Activated T-cell treated with anti-CD3 and anti-CD28 coated beads for 1 hour (primary cell): ENCODE measurements at regions not wholly inside any gene's neighbourhood (a gene's known extent, or its start where the extent isn't known, plus 50 kb on each side); places are given as distances from the start of the nearest gene placed in this dataset.
"Not testable (repeated sequence)": the region's sequence is repeated elsewhere in the genome, so short reads cannot be mapped to it uniquely, and the experiment has no call there.

Experiments
- DNase-seq: peaks from one replicate; pipeline ENCODE4 v3.0.0-alpha.2; 2020; ENCODE audit warnings: low read depth

DNA sequence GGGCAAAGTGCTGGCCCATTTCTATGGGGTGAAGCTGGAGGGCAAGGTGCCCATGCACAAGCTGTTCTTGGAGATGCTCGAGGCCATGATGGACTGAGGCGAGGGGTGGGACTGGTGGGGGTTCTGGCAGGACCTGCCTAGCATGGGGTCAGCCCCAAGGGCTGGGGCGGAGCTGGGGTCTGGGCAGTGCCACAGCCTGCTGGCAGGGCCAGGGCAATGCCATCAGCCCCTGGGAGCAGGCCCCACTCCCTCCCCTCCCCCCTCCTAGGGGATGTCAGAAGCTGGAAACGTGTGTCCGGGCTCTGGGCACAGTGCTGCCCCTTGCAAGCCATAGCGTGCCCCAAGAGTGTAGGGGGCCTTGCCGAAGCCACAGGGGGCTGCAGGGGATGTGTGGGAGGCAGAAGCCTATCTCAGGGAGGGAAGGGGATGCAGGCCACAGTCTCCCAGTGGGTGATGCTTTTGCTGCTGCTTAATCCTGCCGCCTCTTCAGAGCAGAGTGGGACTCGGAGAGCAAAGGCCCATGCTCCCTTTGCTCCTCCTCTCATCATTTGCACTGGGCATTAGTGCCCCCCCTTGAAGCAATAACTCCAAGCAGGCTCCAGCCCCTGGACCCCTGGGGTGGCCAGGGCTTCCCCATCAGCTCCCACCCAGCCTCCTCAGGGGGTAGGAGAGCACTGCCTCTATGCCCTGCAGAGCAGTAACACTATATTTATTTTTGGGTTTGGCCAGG, 85.2 kb downstream of the MRPL57 start:
- not testable (repeated sequence) for DNase-seq

DNA sequence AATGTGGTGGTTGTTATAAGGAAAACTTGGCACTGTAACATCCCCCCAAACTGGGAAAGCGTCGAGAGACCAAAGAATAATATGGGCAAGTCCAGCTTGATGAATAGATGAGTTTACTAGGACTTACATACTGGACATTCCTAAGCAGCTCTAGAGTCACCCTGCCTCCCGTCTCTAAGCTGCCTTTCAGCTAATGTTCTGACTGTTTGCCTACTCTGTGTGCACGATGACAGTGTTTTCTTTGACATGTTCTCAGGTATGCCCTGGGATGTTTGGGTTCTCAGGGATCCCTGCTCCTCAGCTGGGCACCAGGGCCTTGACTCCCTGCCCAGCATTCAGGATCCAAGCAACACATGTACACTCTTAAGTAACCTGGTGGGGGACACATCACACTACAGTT, 87.5 kb downstream of the MRPL57 start:
- not testable (repeated sequence) for DNase-seq

DNA sequence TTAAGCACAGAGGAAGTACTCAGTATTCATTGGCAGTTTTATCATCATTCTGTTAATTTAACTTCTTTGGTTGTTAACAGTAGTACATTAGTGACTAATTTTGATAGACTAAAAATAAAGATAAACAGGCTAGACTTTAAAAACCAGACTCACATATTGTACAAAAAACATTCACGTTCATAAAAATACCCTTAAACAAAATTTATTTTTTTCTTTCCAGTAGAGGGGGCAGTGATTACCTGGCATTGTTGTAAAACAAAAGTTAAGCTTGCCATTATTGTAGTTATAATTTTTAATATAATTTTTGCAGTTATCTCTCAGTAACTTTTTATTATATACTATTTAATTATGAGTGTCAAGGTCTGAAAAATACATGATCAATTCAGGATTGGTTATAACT, 92.0 kb downstream of the MRPL57 start:
- DNase-seq = not testable (repeated sequence)

DNA sequence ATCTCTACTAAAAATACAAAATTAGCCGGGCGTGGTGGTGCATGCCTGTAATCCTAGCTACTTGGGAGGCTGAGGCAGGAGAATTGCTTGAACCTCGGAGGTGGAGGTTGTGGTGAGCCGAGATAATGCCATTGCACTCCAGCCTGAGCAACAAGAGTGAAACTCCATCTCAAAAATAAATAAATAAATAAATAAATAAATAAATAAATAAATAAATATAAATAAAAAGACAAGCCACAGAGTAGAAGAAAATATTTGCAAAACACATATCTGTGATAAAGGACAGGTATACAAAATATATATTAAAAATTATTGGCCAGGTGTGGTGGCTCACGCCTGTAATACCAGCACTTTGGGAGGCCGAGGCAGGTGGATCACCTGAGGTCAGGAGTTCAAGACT, 96.0 kb downstream of the MRPL57 start:
- DNase-seq = not testable (repeated sequence)

DNA sequence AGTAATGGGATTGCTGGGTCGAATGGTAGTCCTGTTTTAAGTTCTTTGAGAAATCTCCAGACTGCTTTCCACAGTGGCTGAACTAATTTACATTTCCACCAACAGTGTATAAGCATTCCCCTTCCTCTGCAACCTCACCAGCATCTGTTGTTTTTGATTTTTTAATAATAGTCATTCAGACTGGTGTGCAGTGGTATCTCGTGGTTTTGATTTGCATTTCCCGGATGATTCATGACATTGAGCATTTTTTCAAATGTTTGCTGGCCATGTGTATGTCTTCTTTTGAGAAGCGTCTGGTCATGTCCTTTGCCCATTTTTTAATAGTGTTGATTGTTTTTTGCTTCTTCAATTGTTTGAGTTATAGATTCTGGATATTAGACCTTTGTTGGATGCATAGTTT, 98.0 kb downstream of the MRPL57 start:
- not testable (repeated sequence) for DNase-seq

DNA sequence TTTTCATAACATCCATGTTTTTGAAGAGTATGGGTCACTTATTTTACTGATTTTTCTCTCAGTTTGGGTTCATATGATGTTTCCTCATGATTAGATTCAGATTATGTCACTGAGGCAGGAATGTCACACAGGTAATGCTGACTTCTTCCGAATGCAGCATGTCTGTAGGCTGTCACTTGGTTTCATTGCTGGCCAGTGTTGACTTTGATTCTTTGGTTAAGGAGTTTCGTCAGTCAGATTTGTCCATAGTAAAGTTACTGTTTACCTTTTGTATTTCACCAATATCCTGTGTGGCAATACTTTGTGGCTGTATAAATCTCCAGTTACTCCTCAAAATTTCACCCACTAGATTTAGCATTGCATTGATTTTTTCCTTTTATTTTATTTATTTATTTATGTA, 105.6 kb downstream of the MRPL57 start:
- DNase-seq = no peak

DNA sequence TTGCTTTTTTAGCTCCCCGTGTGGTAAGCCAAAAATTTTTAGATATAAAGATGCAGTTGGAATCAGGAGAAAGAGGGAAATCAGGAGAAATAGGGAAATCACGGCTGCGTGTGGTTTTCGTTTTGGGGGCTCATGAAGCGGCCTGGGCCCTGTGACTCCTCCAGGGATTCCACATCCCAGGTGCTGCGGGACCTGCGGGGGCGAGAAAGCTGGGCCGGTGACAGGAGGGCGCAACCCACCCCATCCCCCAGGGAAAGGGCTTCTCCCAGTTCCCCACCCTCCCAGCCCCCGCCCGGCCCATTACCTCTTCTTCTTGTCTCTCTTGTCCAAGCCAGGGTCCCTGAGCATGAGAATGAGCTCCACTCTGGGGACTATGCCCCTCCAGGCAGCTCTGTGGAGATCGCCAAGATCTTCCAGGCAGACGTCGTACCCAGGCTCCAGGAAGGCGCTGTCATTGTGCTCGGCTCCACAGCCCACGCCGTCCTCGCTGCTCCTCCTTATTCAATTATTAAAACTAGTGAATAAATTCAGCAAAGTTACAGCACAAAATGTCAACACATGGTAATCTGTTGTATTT, 111.0 kb downstream of the MRPL57 start:
- DNase-seq = no peak

DNA sequence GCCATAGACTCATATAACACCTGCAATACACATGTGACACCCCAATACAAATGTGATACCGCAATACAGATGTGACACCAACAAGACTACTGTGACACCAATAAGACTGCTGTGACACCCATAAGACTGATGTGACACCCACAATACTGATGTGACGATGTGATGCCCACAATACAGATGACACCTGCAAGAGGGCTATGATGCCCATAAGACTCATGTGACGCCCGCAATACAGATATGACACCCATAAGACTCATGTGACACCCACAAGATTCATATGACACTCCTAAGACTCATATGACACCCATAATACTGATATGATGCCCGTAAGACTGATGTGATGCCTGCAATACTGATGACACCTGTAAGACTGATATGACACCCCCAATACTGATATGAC, 113.0 kb downstream of the MRPL57 start:
- DNase-seq = no peak

DNA sequence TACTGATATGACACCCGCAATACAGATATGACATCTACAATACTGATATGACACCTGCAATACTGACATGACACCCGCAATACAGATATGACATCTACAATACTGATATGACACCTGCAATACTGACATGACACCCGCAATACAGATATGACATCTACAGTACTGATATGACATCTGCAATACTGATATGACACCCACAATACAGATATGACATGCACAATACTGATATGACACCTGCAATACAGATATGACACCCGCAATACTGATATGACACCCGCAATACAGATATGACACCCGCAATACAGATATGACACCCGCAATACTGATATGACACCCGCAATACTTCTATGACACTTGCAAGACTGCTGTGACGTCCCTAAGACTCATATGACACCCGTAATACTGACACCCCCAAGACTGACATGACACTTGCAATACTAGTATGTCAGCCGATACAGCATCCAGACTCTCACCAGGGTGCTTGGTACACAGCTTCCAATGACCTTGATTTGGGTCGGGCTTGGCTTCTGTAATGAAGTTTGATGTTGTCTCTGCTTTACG, 114.1 kb downstream of the MRPL57 start:
- not testable (repeated sequence) for DNase-seq

DNA sequence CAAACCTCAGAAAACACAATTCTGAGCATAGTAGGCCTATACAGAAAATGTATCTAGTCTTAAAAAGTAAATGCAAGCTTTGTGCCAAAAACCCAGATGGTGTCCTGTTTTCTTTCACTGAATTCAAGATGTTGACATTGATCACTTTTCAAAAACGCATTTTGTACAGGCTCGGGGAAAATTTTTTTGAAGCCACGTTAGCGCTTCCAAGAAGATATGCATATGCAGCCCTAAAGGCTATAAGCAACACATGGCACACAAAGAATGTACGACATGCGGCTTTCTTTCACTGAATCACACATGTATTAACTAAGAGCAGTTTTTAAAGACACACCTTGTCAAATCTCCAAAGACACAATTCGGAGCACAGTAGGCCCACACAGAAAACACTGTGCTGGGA, 115.4 kb downstream of the MRPL57 start:
- no peak for DNase-seq

DNA sequence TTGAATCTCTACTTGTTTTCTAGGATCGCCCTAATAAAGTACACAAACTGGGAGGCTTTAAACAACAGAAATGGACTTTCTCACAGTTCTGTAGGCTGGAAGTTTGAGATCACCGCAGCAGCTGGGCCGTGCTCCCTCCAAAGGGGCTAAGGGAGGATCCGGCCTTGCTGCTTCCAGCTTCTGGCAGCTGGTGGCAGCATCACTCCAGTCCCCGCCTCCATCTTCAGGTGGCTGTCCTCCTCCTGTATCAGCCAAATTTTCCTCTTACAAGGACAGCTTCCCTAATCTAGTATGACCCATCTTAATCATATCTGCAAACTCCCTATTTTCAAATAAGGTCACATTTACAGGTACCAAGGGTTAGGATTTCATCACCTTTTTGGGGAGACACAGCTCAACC, 120.5 kb downstream of the MRPL57 start:
- DNase-seq = peak; percentile 28

DNA sequence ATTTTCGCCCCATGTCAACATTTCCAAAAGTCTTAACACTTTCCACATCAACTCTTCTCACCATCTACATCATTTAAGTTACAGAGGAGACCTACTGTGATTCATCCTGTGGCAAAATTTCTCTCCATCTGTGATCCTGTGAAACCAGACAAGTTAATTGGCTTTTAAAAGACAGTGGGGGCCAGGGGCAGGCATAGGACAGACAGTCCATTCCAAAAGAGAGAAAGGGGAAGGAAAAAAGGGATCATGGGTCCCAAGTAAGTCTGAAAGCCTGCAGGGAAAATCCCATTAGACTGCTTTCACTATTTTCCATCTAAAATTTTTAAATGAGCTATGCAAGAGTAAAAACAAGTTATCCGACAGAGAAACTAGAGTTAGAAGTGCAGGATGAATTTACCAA, 121.0 kb downstream of the MRPL57 start:
- no peak for DNase-seq

DNA sequence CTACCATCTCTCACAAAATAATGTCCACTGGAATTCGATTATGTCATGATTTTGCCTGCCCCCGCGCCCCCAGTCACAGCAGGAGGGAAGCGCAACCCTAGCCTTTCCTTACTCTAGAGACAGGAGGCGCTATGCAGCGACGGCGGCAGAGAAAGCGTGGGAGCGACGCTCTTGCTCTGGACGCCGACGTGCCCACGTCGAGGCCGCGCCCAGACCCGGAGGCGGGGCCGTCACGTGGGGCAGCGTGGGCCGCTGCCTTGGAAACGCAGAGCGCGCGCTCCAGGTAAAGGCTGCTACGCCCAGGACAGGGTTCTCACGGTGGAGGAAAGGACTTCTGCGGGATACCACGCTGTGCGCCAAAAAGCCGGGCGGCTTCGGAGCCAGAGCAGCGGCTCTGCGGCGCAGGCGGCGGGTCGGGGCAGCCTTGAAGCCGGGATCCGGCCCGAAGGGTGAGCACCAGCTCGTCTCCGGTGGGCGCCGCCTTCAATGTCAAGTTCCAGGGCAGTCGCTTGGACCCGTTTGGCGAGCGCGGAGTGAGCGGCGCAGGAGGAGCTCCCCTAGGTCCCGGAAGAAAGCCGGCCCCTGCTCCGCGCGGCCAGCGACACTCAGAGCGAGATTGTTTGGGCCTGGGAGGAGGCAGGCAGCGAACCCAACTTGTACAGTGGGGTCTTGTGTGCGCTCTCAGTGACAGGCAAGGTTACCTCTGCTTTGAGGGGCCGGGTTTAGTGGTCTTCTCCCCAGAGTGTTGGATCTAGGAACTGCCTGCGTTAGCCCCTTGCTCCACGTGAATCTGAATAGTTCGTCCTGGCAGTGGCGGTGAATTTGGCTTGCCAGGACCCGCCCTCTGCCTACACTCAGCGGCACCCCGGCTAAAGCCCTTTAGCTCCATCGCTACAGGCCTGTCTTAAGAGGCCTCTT, 121.7 kb downstream of the MRPL57 start:
- DNase-seq = peak; percentile 76

DNA sequence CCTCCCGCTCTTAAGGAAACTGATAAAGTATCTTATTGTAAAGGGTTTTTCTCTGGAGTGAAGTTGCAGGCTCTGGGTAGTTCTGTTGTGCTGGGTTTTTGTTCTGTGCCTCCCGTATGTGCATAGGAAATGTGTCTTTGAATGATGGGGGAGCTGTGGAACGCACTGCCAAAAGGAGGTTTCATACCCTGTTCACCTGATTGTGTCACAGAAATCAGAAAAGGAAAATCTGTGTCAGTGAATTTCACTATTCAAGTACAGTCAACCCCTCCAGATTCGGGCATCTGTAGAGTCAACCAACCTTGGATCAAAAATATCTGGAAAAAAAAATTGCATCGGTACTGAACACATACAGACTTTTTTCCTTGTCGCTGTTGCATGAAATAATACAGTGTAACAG, 127.8 kb downstream of the MRPL57 start:
- DNase-seq = no peak

DNA sequence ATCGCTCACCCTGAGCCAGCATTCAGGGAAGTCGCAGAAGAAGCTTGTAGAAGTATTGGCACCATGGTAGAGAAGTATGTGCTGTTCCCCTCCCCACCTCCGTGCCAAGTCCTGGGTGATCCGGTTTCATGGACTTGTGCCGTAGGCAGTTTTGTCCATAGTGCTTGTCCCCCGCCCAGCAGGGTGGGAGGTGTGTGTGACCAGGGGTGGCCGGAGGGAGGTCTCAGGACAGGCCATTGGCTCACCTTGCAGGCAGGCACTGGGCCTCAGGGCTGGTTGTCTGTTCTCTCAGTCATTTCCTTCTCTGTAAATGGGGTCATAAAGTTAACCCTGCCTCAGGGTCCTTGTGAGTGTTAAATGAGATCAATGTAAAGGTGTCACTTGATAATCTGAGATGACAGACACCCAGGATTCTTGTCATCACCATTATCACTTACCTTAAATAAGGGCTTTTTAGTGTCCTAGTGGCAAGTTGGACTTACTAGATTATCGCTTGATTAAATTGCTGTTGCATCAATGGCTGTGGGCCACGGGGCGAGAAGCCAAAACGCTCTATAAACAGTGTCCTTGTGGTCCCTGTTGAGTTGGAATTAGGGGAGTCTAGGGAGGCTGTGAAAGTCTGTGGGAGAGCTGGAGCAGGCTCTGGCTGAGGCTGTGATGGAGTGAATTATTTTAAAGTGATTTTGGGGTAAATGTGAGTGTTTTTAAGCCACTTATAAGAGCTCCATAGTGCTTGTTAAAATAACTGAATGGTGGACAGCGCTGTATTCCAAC, 130.0 kb downstream of the MRPL57 start:
- DNase-seq = not testable (repeated sequence)

DNA sequence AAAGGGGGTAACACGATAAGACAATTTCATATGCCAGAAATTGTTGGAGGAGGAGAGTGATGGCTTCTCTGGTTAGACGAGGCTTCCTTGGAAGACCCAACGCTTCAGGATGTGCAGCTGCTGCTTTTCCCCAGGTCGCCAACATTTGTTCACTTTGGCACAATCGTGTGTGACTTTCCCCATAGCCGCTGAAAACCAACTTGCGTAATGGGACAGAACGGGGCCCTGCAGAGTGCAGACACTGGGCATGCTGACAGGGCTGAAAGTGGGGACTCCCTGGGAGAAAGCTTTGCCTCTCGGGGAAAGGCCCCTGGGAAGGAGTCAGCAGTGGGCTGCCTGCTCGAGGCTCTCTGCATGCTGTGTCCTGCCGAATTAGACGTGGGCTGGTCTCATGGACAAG, 130.7 kb downstream of the MRPL57 start:
- DNase-seq = not testable (repeated sequence)

DNA sequence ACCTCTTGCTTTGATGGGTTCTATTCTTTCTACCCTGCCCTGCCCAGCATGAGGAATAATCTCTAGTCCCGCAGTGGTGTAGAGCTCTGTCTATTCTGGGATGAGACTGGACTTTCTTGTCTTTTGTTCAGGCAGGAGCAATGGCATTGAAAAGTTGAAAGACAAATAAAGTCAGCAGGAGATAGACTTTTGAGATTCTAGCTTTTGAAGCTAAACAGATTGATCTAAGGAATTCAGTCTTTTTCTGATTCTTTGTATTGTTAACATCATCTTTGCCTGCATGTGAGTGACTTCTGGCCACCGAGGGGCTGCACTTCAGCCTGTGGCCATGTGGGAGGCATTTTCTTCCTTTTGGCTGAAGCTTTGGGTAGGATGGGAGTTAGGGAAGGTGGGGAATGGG, 132.4 kb downstream of the MRPL57 start:
- DNase-seq = no peak

DNA sequence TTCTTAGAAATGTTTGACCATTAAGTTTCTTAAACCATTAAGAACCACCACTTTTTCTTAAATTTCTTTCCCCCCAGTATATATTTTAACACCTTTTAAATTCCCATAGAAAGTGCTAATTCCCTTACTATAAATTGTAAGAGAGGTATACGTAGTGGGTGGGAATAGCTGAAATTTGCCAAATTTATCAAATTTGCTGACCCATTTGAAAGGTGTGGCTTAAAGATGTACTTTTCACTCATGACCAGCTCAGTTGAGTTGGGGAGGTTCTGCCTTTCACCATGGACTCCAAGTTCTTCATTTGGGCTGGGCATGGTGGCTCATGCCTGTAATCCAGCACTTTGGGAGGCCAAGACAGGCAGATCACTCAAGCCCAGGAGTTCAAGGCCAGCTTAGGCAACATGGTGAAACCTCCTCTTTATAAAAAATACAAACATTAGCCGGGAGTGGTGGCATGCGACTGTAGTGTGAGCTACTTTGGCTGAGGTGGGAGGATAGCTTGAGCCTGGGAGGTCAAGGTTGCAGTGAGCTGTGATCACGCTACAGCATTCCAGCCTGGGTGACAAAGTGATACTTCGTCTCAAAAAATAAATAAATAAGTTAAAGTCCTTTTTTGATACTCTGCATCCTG, 133.2 kb downstream of the MRPL57 start:
- no peak for DNase-seq

DNA sequence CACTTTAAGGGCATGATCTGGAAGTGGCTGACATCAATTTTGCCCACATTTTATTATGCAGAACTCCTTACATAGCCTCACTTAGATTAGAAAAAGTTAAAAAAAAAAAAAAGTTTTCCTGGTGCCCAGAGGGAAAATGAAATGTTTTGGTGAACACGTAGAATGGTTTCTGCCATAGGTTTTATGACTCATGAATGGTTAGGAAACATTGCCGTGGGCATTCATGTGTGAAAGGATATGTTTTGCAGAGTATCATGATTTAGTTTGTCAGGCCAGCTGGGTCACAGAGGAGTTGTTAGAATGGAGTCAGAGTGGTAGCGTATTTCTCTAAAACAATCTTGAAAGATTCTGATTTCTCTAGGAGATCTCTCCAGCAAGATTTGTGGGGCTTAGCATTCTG, 133.8 kb downstream of the MRPL57 start:
- no peak for DNase-seq

DNA sequence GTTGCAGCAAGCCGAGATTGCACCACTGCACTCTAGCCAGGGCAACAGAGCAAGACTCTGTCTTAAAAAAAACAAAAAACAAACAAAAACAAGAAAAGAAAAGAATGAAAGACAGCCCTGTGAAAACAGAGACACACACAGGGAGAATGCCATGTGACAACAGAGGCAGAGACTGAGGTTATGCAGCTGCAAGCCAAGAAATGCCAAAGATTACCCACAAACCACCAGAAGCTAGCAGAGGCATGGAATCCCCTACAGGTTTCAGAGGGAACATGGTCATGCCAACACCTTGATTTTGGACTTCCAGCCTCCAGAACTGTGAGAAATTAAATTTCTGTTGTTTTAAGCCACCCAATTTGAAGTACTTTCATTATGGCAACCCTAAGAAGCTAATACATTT, 138.5 kb downstream of the MRPL57 start:
- not testable (repeated sequence) for DNase-seq

DNA sequence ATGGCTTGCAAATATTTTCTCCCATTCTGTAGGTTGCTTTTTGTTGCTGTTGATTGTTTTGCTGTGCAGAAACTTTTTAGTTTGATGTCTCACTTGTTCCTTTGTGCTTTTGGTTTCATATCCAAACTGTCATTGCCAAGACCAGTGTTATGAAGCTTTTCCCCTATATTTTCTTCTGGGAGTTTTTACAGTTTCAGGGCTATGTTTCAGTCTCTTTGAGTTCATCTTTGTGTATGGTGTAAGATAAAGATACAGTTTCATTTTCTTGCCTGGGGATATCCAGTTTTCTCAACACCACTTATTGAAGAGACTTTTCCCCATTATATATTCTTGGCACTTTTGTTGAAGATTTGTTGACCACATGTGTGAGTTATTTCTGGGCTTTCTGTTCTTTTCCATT, 139.9 kb downstream of the MRPL57 start:
- DNase-seq = no peak
